Osteocyte (in vitro differentiated cells): ENCODE measurements at regions not wholly inside any gene's neighbourhood (a gene's known extent, or its start where the extent isn't known, plus 50 kb on each side); places are given as distances from the start of the nearest gene placed in this dataset.

Experiments used
- DNase-seq: peaks from one replicate; pipeline ENCODE4 v3.0.0; 2021; ENCODE audit warnings: mixed read lengths; ENCODE audit not compliant: unreplicated experiment; ENCODE audit errors: extremely low spot score
- H3K27ac Mint-ChIP-seq: one replicate; pipeline ENCODE4 v1.8.0; 2021; ENCODE audit warnings: mild to moderate bottlenecking, mixed read lengths; ENCODE audit not compliant: unreplicated experiment
- H3K27me3 Mint-ChIP-seq: one replicate; pipeline ENCODE4 v1.8.0; 2021; ENCODE audit warnings: mixed read lengths; ENCODE audit not compliant: unreplicated experiment
- H3K36me3 Mint-ChIP-seq: one replicate; pipeline ENCODE4 v1.8.0; 2021; ENCODE audit warnings: mixed read lengths; ENCODE audit not compliant: unreplicated experiment
- H3K4me1 Mint-ChIP-seq: one replicate; pipeline ENCODE4 v1.8.0; 2021; ENCODE audit warnings: mixed read lengths; ENCODE audit not compliant: unreplicated experiment
- H3K4me3 Mint-ChIP-seq: one replicate; pipeline ENCODE4 v1.8.0; 2021; ENCODE audit warnings: mild to moderate bottlenecking, moderate library complexity, mixed read lengths; ENCODE audit not compliant: unreplicated experiment
- H3K9me3 Mint-ChIP-seq: one replicate; pipeline ENCODE4 v1.8.0; 2021; ENCODE audit warnings: mixed read lengths; ENCODE audit not compliant: unreplicated experiment
- TF ChIP-seq, protein P1 (sequence below): fragments of 200-600 bp; sonication (generic); IDR thresholded peaks from 2 replicates; pipeline ENCODE4 v1.5.0; 2021; ENCODE audit warnings: antibody characterized with exemption, mild to moderate bottlenecking, moderate library complexity

DNA sequence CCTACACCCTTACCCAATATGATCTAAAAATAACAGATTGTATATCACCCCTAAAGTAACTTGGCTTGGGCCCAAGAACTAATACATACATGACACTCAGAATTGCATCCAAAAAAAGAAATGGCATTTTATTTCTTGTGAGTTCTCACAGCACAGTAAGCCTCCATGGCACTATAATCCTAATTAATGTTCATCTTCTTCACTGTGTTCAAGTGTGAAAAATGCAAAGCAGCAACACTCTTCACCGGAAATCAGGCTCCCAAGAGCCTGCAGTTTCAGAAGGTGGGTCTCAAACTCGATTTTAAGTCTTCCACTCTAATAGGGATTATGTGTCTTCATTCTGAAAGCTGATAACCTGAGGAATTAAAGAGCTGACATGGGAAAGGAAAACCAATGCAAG is 142.8 kb upstream of the TSC22D2 start:
- Mint-ChIP-seq H3K4me1 (peaks cover 33% of the 10 kb centered on the region), H3K4me3 (no peak overlapping the region)

DNA sequence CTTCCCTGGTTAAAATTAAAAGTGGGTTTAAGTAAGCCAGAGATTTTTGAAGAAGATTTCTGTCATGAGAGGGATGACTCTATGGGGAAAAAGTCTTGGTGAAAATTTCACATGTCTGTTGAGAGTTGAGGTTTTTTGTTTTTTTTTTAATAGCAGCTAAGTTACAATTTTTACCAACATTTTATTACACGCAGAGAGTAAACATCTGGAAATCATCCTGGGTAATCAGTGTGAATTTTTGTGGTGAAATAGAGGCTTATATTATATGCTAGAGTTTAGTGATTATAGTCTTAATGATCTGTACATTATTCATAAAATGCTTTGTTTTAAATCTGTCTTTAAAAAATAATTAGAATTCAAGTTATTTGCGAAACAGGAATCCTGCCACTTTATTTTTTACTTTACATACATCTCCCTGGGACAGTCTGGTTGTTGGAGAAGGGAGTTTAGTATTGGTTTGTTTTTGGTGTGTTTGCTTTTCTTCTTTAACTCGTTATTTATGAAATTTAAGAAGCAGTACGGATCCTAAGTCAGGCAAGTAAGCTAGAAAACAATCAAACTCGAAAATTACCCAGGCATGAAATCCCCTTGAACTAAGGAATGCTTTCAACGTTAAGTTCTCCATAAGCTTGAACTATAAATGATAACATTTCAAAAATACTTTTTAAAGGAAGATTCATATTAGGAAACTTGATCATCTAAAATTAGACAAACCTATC is 143.4 kb upstream of the TSC22D2 start:
- no peak for DNase-seq
- Mint-ChIP-seq H3K36me3 (no peaks in the 10 kb centered on the region), H3K4me1 (peaks cover 36% of the 10 kb centered on the region), H3K4me3 (no peak overlapping the region), H3K27ac (peak overlapping the region; percentile 63), H3K9me3 (no peaks in the 10 kb centered on the region), H3K27me3 (no peaks in the 10 kb centered on the region)
- TF ChIP-seq, protein P1, sequence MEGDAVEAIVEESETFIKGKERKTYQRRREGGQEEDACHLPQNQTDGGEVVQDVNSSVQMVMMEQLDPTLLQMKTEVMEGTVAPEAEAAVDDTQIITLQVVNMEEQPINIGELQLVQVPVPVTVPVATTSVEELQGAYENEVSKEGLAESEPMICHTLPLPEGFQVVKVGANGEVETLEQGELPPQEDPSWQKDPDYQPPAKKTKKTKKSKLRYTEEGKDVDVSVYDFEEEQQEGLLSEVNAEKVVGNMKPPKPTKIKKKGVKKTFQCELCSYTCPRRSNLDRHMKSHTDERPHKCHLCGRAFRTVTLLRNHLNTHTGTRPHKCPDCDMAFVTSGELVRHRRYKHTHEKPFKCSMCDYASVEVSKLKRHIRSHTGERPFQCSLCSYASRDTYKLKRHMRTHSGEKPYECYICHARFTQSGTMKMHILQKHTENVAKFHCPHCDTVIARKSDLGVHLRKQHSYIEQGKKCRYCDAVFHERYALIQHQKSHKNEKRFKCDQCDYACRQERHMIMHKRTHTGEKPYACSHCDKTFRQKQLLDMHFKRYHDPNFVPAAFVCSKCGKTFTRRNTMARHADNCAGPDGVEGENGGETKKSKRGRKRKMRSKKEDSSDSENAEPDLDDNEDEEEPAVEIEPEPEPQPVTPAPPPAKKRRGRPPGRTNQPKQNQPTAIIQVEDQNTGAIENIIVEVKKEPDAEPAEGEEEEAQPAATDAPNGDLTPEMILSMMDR: no peak

More for the DNA sequence above, 142.8 kb upstream of the TSC22D2 start:
- TF ChIP-seq, protein P1: no peak
- Mint-ChIP-seq H3K9me3 (no peaks in the 10 kb centered on the region), H3K27me3 (no peaks in the 10 kb centered on the region), H3K36me3 (no peaks in the 10 kb centered on the region), H3K27ac (peak overlapping the region; percentile 29)
- DNase-seq: no peak

DNA sequence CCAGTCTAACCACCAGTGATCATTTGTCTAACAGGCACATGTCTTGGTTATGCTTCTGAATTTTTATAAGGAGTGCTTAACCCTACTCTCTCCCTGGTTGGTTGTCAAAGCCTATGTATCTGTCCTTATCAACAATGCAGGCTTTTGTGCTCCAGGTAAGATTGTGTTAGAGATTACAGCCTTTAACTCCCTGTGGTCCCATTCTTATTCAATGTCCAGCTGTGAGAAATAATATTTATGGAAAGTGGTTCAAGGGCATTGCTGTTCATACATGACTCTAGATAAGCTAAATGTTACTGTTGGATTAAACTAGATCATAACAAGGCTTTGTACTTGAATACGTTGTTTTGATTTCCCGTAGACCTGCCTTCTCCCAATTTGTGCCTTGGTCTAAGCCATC is 146.1 kb upstream of the TSC22D2 start:
- TF ChIP-seq, protein P1: no peak
- H3K36me3 Mint-ChIP-seq: no peaks in the 10 kb centered on the region
- no peak overlapping the region for H3K27ac Mint-ChIP-seq
- DNase-seq: no peak
- no peaks in the 10 kb centered on the region for H3K27me3 Mint-ChIP-seq
- no peak overlapping the region for H3K4me3 Mint-ChIP-seq
- peaks cover 34% of the 10 kb centered on the region for H3K4me1 Mint-ChIP-seq
- no peaks in the 10 kb centered on the region for H3K9me3 Mint-ChIP-seq

DNA sequence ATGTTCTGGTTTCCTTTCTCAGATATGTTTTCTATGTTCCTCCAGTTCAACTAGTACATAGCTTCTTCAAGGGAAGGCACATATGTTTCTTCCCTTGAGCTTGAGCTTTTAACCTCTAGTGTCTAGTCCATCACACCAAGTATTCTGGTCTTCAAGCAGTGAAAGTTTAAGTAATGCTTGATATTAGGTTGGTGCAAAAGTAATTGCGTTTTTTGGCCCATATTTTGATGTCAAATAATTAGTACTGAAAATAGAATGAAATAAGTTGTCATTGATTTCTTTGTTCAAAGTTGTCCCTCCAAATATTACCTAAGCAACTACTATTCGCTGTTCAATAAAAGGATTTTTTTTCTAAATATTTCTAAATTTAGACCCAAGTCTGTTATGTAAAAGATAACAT is 146.7 kb upstream of the TSC22D2 start:
- peaks cover 40% of the 10 kb centered on the region for H3K4me1 Mint-ChIP-seq
- TF ChIP-seq, protein P1: no peak
- no peak overlapping the region for H3K27ac Mint-ChIP-seq
- no peak overlapping the region for H3K4me3 Mint-ChIP-seq
- H3K9me3 Mint-ChIP-seq: peaks cover 4% of the 10 kb centered on the region
- H3K36me3 Mint-ChIP-seq: no peaks in the 10 kb centered on the region
- H3K27me3 Mint-ChIP-seq: no peaks in the 10 kb centered on the region
- no peak for DNase-seq

DNA sequence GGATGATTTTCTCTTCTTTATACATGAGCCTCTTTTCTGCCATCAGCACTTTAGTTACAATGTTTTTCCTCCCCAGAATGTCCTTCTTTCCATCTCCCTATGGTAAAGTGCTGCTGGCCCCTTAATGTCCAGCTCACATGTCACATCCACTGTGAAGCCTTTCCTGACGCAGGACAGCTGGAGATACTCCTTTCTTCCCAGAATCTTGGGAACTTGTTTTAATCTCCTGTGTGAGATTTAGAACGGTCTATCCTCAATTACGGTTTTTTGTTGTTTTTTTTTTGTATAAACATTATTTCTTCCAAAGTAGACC is 147.7 kb upstream of the TSC22D2 start:
- H3K4me1 Mint-ChIP-seq: peaks cover 42% of the 10 kb centered on the region
- peak overlapping the region; percentile 69 for H3K27ac Mint-ChIP-seq
- no peak for DNase-seq
- TF ChIP-seq, protein P1: no peak
- H3K9me3 Mint-ChIP-seq: peaks cover 9% of the 10 kb centered on the region
- no peaks in the 10 kb centered on the region for H3K27me3 Mint-ChIP-seq
- no peak overlapping the region for H3K4me3 Mint-ChIP-seq
- no peaks in the 10 kb centered on the region for H3K36me3 Mint-ChIP-seq
